BLaER1 (cell line): ENCODE measurements at regions not wholly inside any gene's neighbourhood (a gene's known extent, or its start where the extent isn't known, plus 50 kb on each side); places are given as distances from the start of the nearest gene placed in this dataset.
"Not testable (repeated sequence)": the region's sequence is repeated elsewhere in the genome, so short reads cannot be mapped to it uniquely, and the experiment has no call there.

Source experiments
- H3K27ac ChIP-seq: shearing (Covaris generic); formaldehyde crosslinking; 2 replicates; pipeline ENCODE4 v1.8.1; 2022
- H3K27me3 ChIP-seq: shearing (Covaris generic); formaldehyde crosslinking; 2 replicates; pipeline ENCODE4 v1.8.1; 2022
- H3K36me3 ChIP-seq: shearing (Covaris generic); formaldehyde crosslinking; 2 replicates; pipeline ENCODE4 v1.8.1; 2022
- H3K4me1 ChIP-seq: shearing (Covaris generic); formaldehyde crosslinking; 2 replicates; pipeline ENCODE4 v1.8.1; 2022
- H3K4me2 ChIP-seq: shearing (Covaris generic); formaldehyde crosslinking; 2 replicates; pipeline ENCODE4 v1.8.1; 2022
- H3K4me3 ChIP-seq: shearing (Covaris generic); formaldehyde crosslinking; 2 replicates; pipeline ENCODE4 v1.8.1; 2022
- H3K9ac ChIP-seq: shearing (Covaris generic); formaldehyde crosslinking; 2 replicates; pipeline ENCODE4 v1.8.1; 2022
- H3K9me3 ChIP-seq: shearing (Covaris generic); formaldehyde crosslinking; 2 replicates; pipeline ENCODE4 v1.8.1; 2022
- H4K20me1 ChIP-seq: shearing (Covaris generic); formaldehyde crosslinking; 2 replicates; pipeline ENCODE4 v1.8.1; 2022
- Cebpa-rat ChIP-seq: shearing (Covaris generic); IDR thresholded peaks from 2 replicates; pipeline ENCODE4 v1.8.1; 2022

DNA sequence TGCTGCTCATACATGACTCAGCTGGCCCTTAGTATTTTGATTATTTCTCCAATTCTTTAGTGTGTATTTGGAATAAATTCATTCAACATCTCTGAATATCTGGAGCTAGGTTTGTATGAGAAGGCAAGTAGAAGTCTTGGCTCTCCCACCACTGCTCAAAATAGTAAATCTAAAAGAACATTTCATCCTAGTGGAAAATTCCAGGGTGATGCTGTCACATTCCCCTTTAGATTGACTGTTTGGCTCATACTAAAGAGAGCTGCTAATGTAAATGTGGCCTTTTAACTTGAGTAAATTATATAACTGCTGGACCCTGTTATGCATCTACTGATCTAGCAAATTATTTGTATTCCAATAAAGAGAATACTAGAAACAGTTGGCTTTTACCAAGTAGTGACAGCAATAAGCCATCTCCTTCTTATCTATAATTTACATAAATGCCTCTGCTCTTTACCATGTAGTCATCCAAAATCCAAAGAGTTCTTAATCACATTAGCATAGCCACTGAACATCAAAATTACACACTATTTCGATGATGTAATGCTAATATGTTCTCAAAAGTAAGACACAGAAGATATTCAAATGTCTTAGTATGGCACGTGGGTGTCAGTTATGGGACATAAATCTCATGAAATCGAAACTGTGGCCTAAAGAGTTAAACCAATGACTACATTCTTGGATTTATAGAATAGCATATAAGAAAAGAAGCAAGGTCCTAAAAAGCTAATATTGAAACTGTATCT is 86.9 kb upstream of the KCND2 start:
- Histone ChIP-seq H3K9ac (no peak overlapping the region), H3K4me1 (peaks cover 15% of the 10 kb centered on the region), H3K4me3 (no peak overlapping the region), H4K20me1 (no peaks in the 10 kb centered on the region), H3K27ac (no peak overlapping the region), H3K36me3 (no peaks in the 10 kb centered on the region), H3K9me3 (no peaks in the 10 kb centered on the region), H3K4me2 (no peak overlapping the region), H3K27me3 (no peaks in the 10 kb centered on the region)
- no peak for TF ChIP-seq Cebpa-rat

DNA sequence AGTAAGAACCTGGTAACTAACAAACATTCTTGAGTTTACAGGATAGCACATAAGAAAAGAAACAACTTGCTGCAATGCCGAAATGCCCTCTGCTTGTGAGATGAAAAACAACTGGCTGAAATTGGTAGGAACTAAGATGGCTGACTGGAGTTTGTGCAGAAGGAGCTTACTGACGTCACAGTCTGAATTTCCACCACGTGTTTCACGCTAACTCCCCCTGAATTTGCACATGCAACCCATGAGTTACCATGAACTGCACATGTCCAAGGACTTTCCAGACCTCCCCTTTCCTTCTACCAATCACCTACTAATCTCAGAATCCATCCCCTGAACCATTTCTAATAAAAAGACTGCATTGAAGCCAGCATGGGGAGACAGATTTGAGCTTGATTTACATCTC is 86.3 kb upstream of the KCND2 start:
- H3K4me2 ChIP-seq, result no peak overlapping the region
- H4K20me1 ChIP-seq, result no peaks in the 10 kb centered on the region
- H3K27ac ChIP-seq, result no peak overlapping the region
- H3K9ac ChIP-seq, result no peak overlapping the region
- no peaks in the 10 kb centered on the region for H3K27me3 ChIP-seq
- no peaks in the 10 kb centered on the region for H3K36me3 ChIP-seq
- H3K4me1 ChIP-seq, result peaks cover 15% of the 10 kb centered on the region
- no peak for TF ChIP-seq Cebpa-rat
- H3K4me3 ChIP-seq, result no peak overlapping the region
- H3K9me3 ChIP-seq, result no peaks in the 10 kb centered on the region

DNA sequence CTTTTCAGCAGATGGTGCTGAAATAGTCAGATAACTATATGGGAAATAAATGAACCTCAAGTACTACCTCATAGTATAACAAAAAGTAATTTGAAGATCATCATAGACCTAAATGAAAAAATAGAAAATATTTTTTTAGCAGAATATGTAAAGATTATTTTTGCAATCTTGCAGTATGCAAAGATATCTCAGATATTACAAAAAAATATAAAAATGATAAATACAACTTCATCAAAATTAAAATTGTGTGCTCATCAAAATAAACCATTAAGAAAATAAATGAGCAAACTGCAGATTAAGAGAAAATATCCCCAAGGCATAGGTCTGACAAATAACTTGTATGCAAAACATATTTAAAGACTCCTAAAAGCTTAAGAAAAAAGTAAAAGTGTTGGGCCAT is 83.4 kb upstream of the KCND2 start:
- Histone ChIP-seq H3K36me3 (no peaks in the 10 kb centered on the region), H3K9ac (no peak overlapping the region), H3K4me3 (no peak overlapping the region), H3K27ac (no peak overlapping the region), H3K4me1 (peaks cover 15% of the 10 kb centered on the region), H3K4me2 (0 out of 2 replicates have a peak overlapping the region, but pooled peaks have one; percentile 46), H3K9me3 (no peaks in the 10 kb centered on the region), H4K20me1 (no peaks in the 10 kb centered on the region), H3K27me3 (no peaks in the 10 kb centered on the region)
- TF ChIP-seq Cebpa-rat, result no peak

DNA sequence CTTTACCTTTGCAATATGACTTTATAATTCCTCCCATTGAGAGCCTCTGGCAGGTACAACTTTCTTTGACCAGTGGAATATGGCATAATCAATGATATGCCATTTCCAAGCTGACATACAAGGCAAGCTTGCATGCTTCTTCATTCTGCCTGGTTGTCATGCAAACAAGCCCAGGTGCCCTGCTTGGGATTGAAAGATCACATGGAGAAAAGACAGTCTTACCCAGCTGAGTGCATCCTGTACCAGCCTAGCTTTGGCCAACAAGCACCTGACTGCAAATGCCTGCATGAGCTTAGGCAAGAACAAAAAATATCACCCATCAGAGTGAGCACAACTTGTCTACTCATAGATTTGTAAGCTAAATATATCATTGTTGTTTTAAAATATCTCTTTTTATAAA is 82.9 kb upstream of the KCND2 start:
- H3K4me3 ChIP-seq, result no peak overlapping the region
- H3K9ac ChIP-seq, result no peak overlapping the region
- TF ChIP-seq Cebpa-rat, result no peak
- no peak overlapping the region for H3K4me2 ChIP-seq
- no peaks in the 10 kb centered on the region for H3K9me3 ChIP-seq
- H3K27me3 ChIP-seq, result no peaks in the 10 kb centered on the region
- H3K36me3 ChIP-seq, result no peaks in the 10 kb centered on the region
- peaks cover 15% of the 10 kb centered on the region for H3K4me1 ChIP-seq
- H4K20me1 ChIP-seq, result no peaks in the 10 kb centered on the region
- no peak overlapping the region for H3K27ac ChIP-seq

DNA sequence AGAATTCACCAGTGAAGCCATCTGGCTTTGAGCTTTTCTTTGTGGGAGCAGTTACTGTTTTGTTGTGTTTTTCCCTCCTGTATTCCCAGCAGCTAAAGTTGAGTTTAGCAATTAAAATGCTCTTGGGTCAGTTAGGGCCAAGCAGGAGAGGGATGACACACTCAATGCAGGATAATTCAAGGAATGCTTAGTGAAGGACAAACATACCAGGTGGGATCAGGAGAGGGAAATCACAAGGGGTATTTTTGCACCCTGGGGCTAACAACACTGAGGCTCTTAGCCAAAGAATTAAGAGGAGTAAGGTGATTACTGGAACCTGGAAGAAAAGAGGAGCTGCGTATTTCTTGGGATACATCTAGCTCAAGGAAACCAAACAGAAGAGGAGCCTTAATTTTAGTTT is 82.4 kb upstream of the KCND2 start:
- Histone ChIP-seq H3K27ac (no peak overlapping the region), H3K4me3 (no peak overlapping the region), H3K27me3 (no peaks in the 10 kb centered on the region), H3K9me3 (no peaks in the 10 kb centered on the region), H4K20me1 (no peaks in the 10 kb centered on the region), H3K36me3 (no peaks in the 10 kb centered on the region), H3K4me1 (peaks cover 15% of the 10 kb centered on the region), H3K9ac (no peak overlapping the region), H3K4me2 (no peak overlapping the region)
- no peak for TF ChIP-seq Cebpa-rat

DNA sequence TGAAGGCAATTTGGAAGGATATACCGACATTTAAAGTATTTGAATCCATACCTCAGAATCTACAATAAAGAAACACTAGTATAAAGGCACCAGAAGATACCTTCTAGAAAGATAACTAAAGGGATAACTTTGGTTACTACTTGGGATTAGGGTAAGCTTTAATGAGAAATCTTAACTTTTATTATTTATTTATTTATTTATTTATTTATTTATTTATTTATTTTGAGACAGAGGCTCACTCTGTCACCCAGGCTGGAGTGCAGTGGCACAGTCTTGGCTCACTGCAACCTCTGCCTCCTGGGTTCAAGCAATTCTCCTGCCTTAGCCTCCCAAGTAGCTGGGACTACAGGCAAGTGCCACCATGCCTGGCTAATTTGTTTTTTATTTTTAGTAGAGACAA is 81.6 kb upstream of the KCND2 start:
- H3K4me3 ChIP-seq, H3K27me3 ChIP-seq, H4K20me1 ChIP-seq, H3K9ac ChIP-seq, H3K27ac ChIP-seq, H3K9me3 ChIP-seq, H3K36me3 ChIP-seq, H3K4me2 ChIP-seq: not testable (repeated sequence)
- peaks cover 15% of the 10 kb centered on the region for H3K4me1 ChIP-seq

DNA sequence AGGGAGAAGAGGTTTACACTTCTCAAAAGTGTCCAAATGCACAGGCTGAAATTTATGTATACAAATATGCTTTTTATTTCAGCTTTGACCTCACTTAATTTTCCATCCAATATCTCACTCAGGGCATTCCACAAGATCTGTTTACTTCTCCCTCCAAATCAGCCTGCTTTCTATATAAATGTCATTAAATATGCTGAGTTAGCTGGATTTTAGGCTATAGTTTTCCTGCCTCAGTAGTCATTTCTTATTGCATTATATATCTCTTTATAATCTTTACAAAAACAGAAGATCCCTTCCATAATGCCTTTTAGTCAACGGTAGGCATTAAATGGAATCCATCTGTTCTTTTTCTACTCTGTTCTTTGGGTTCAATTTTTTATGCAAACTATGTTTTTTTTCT is 71.7 kb upstream of the KCND2 start:
- no peak for TF ChIP-seq Cebpa-rat

DNA sequence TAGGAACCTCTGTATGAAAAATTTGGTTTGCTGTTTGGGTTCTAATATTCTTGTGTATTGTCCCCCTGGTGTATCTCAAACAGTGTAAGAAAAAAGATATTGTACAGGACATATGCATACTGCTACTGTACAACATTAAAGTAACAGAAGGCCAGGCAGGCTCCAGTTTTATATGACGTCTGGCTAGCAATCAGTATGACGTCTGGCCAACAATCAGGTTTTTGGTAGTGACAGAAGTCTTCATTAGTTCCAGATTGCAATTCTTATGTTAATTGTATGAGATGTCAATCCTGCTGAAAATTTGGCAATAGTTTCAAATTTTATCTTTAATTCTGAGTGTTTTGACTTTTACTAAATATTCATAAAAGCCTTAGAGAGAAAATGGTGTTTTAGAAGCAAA is 67.9 kb upstream of the KCND2 start:
- H3K27me3 ChIP-seq, result no peaks in the 10 kb centered on the region
- no peaks in the 10 kb centered on the region for H3K9me3 ChIP-seq
- TF ChIP-seq Cebpa-rat, result no peak
- H3K4me2 ChIP-seq, result no peak overlapping the region
- no peak overlapping the region for H3K4me3 ChIP-seq
- H4K20me1 ChIP-seq, result no peaks in the 10 kb centered on the region
- no peak overlapping the region for H3K9ac ChIP-seq
- H3K36me3 ChIP-seq, result no peaks in the 10 kb centered on the region
- no peak overlapping the region for H3K27ac ChIP-seq
- H3K4me1 ChIP-seq, result no peaks in the 10 kb centered on the region

More for the DNA sequence above, 71.7 kb upstream of the KCND2 start:
- H3K9me3 ChIP-seq, result no peaks in the 10 kb centered on the region
- H3K27me3 ChIP-seq, result no peaks in the 10 kb centered on the region
- no peaks in the 10 kb centered on the region for H4K20me1 ChIP-seq
- H3K4me1 ChIP-seq, result no peaks in the 10 kb centered on the region
- H3K4me2 ChIP-seq, result no peak overlapping the region
- no peaks in the 10 kb centered on the region for H3K36me3 ChIP-seq
- H3K4me3 ChIP-seq, result no peak overlapping the region
- no peak overlapping the region for H3K9ac ChIP-seq
- no peak overlapping the region for H3K27ac ChIP-seq

DNA sequence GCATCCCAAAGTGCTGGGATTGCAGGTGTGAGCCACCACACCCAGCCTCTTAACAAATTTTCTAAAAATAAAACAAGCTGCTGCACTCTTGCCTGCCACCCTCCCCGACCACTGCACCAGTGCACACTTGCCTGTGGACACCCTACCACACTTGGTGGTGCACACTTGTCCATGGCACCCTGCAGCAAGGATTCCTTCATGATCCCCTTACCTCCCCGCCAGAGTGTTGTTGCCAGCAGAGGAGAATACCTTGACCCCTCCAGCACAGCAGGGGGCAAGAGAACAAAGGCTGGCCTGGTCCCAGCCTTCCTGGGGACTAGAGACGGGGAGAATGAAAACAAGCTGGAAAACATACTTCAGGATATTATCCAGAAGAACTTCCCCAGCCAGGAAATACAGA is 65.9 kb upstream of the KCND2 start:
- Histone ChIP-seq H4K20me1 (no peaks in the 10 kb centered on the region), H3K27ac (no peak overlapping the region), H3K9ac (no peak overlapping the region), H3K4me1 (no peaks in the 10 kb centered on the region), H3K4me2 (no peak overlapping the region), H3K9me3 (no peaks in the 10 kb centered on the region), H3K27me3 (no peaks in the 10 kb centered on the region), H3K4me3 (no peak overlapping the region), H3K36me3 (no peaks in the 10 kb centered on the region)
- no peak for TF ChIP-seq Cebpa-rat

DNA sequence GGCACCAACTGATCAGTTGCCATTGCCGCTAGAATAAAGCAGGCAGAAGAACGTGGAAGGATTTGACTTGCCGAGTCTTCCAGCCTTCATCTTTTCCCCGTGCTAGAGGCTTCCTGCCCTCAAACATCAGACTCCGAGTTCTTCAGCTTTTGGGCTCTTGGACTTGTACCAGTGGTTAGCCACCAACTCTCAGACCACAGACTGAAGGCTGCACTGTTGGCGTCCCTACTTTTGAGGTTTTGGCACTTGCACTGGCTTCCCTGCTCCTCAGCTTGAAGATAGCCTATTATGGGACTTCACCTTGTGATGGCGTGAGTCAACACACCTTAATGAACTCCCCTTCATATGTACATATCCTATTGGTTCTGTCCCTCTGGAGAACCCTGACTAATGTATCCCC is 57.3 kb upstream of the KCND2 start:
- Histone ChIP-seq H3K9me3 (no peaks in the 10 kb centered on the region), H3K9ac (no peak overlapping the region), H3K27ac (no peak overlapping the region), H4K20me1 (no peaks in the 10 kb centered on the region), H3K4me2 (no peak overlapping the region), H3K4me3 (no peak overlapping the region), H3K36me3 (no peaks in the 10 kb centered on the region), H3K27me3 (no peaks in the 10 kb centered on the region), H3K4me1 (no peaks in the 10 kb centered on the region)
- no peak for TF ChIP-seq Cebpa-rat

DNA sequence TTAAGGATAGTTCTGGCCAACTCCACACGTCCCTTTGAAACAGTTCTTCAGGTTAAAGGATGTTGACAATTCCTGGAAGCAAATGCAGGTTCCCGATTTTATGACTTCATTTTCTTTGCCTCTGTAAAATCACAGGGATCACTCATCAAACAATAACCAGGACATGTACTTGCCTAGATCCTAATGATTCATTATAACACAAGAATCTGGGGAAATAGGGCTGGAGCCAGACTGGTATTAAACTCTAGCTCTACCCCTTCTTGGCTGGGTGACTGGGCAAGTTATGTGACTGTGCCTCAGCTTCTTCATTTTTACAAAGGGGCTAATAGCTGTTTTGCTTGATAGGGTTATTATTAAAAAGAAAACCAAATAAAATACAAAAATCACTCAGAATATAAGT is 56.0 kb upstream of the KCND2 start:
- H4K20me1 ChIP-seq, result no peaks in the 10 kb centered on the region
- no peaks in the 10 kb centered on the region for H3K36me3 ChIP-seq
- no peak overlapping the region for H3K4me3 ChIP-seq
- no peak overlapping the region for H3K27ac ChIP-seq
- no peak for TF ChIP-seq Cebpa-rat
- no peaks in the 10 kb centered on the region for H3K9me3 ChIP-seq
- no peak overlapping the region for H3K9ac ChIP-seq
- no peaks in the 10 kb centered on the region for H3K27me3 ChIP-seq
- H3K4me2 ChIP-seq, result no peak overlapping the region
- no peaks in the 10 kb centered on the region for H3K4me1 ChIP-seq
